GM18498 (cell line): ENCODE measurements at regions not wholly inside any gene's neighbourhood (a gene's known extent, or its start where the extent isn't known, plus 50 kb on each side); places are given as distances from the start of the nearest gene placed in this dataset.

ENCODE experiments used
- ATAC-seq: cut with Tn5 transposase; IDR thresholded peaks from one replicate; pipeline ENCODE4 v1.9.1; 2021; ENCODE audit warnings: mild to moderate bottlenecking, moderate library complexity; ENCODE audit not compliant: unreplicated experiment

GRCh38 chr9:107927276-107927675, 437.7 kb upstream of the KLF4 start:
- no peak for ATAC-seq

- no peak for ATAC-seq
These were observed 436.3 kb upstream of the KLF4 start for GRCh38 chr9:107925749-107926297.

GRCh38 chr9:107922260-107922659, 432.7 kb upstream of the KLF4 start:
- ATAC-seq = no peak

GRCh38 chr9:107919263-107919662, 429.7 kb upstream of the KLF4 start:
- ATAC-seq = no peak

- ATAC-seq = no peak
These were observed 429.2 kb upstream of the KLF4 start for GRCh38 chr9:107918749-107919148.

GRCh38 chr9:107914151-107914550, 424.6 kb upstream of the KLF4 start:
- ATAC-seq = no peak

GRCh38 chr9:107907715-107908114, 418.1 kb upstream of the KLF4 start:
- ATAC-seq = no peak

- no peak for ATAC-seq
These were observed 417.7 kb upstream of the KLF4 start for GRCh38 chr9:107907255-107907654.

GRCh38 chr9:107906074-107906473, 416.5 kb upstream of the KLF4 start:
- ATAC-seq = no peak

- ATAC-seq = no peak
These were observed 415.9 kb upstream of the KLF4 start for GRCh38 chr9:107905308-107906020.

GRCh38 chr9:107899961-107900330, 410.4 kb upstream of the KLF4 start:
- ATAC-seq = no peak

GRCh38 chr9:107898761-107899160, 409.2 kb upstream of the KLF4 start:
- no peak for ATAC-seq

- ATAC-seq = no peak
These were observed 407.0 kb upstream of the KLF4 start for GRCh38 chr9:107896544-107896943.

GRCh38 chr9:107895501-107896001, 406.0 kb upstream of the KLF4 start:
- no peak for ATAC-seq

- ATAC-seq = no peak
These were observed 405.1 kb upstream of the KLF4 start for GRCh38 chr9:107894572-107895261.

GRCh38 chr9:107890921-107891465, 401.4 kb upstream of the KLF4 start:
- no peak for ATAC-seq

GRCh38 chr9:107888773-107889227, 399.2 kb upstream of the KLF4 start:
- no peak for ATAC-seq

GRCh38 chr9:107886826-107887225, 397.3 kb upstream of the KLF4 start:
- ATAC-seq = no peak

GRCh38 chr9:107883496-107884124, 394.0 kb upstream of the KLF4 start:
- peak; percentile 99 for ATAC-seq

GRCh38 chr9:107881626-107882300, 392.2 kb upstream of the KLF4 start:
- no peak for ATAC-seq

- ATAC-seq = no peak
These were observed 388.9 kb upstream of the KLF4 start for GRCh38 chr9:107878462-107878861.
